ENCODE measurements at regions not wholly inside any gene's neighbourhood (a gene's known extent, or its start where the extent isn't known, plus 50 kb on each side); places are given as distances from the start of the nearest gene placed in this dataset.

DNA sequence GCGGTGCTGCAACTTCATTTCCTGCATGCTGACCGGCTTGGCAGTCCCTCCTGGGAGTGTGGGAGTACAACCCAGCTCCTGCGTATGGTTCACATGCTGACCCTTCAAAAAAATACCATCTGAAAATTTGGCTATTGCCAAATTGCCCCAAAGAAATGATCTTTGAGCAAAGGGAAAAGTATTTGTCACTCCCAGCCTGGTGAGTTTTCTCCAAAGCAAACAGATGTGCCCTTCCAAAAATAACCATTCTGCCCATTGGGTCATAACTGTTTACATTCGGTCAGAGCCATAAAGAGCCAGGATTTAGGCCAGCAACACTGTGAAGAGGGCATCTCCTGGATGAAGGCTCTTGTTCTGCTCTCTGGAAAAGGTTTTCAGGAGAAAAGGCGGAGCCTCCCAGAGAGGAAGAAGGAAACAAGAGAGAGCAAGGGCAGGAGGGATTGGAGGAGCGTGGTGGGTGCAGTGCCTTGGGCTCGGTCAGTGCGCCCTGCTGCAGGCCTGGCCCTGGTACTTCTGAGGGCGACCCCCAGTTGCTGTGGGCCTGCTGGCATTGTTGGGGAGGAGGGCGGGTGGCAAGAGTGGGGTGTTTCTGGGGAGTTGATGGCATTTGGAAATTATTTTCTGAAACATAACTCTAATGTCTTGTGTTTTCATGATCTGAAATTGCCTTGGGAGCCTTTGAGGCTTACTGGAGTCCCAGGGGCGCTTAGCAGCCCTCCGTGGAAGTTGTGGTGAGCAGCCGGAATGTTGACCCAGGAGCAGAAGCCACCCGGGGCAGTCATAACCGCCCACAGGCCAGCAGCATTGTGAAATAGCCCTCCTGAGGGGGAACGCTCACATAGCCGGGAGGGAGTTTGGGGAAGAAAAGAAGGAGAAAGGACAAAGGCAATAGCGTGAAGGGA, 248.4 kb downstream of the MYLK4 start:
- TF ChIP-seq, protein P1, sequence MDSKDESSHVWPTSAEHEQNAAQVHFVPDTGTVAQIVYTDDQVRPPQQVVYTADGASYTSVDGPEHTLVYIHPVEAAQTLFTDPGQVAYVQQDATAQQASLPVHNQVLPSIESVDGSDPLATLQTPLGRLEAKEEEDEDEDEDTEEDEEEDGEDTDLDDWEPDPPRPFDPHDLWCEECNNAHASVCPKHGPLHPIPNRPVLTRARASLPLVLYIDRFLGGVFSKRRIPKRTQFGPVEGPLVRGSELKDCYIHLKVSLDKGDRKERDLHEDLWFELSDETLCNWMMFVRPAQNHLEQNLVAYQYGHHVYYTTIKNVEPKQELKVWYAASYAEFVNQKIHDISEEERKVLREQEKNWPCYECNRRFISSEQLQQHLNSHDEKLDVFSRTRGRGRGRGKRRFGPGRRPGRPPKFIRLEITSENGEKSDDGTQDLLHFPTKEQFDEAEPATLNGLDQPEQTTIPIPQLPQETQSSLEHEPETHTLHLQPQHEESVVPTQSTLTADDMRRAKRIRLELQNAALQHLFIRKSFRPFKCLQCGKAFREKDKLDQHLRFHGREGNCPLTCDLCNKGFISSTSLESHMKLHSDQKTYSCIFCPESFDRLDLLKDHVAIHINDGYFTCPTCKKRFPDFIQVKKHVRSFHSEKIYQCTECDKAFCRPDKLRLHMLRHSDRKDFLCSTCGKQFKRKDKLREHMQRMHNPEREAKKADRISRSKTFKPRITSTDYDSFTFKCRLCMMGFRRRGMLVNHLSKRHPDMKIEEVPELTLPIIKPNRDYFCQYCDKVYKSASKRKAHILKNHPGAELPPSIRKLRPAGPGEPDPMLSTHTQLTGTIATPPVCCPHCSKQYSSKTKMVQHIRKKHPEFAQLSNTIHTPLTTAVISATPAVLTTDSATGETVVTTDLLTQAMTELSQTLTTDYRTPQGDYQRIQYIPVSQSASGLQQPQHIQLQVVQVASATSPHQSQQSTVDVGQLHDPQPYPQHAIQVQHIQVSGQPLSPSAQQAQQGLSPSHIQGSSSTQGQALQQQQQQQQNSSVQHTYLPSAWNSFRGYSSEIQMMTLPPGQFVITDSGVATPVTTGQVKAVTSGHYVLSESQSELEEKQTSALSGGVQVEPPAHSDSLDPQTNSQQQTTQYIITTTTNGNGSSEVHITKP (tag by site-specific recombination; IDR thresholded peaks at IDR 0.05): no peak
- TF ChIP-seq, protein P2, sequence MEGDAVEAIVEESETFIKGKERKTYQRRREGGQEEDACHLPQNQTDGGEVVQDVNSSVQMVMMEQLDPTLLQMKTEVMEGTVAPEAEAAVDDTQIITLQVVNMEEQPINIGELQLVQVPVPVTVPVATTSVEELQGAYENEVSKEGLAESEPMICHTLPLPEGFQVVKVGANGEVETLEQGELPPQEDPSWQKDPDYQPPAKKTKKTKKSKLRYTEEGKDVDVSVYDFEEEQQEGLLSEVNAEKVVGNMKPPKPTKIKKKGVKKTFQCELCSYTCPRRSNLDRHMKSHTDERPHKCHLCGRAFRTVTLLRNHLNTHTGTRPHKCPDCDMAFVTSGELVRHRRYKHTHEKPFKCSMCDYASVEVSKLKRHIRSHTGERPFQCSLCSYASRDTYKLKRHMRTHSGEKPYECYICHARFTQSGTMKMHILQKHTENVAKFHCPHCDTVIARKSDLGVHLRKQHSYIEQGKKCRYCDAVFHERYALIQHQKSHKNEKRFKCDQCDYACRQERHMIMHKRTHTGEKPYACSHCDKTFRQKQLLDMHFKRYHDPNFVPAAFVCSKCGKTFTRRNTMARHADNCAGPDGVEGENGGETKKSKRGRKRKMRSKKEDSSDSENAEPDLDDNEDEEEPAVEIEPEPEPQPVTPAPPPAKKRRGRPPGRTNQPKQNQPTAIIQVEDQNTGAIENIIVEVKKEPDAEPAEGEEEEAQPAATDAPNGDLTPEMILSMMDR (tag by site-specific recombination; IDR thresholded peaks at IDR 0.05): no peak
- no peak for TF ChIP-seq KLF9 (tag by site-specific recombination; IDR thresholded peaks at IDR 0.05; ENCODE audit: low read depth)
- TF ChIP-seq ZNF658 (tag by site-specific recombination; IDR thresholded peaks at IDR 0.05): no peak
- TF ChIP-seq, protein P3, sequence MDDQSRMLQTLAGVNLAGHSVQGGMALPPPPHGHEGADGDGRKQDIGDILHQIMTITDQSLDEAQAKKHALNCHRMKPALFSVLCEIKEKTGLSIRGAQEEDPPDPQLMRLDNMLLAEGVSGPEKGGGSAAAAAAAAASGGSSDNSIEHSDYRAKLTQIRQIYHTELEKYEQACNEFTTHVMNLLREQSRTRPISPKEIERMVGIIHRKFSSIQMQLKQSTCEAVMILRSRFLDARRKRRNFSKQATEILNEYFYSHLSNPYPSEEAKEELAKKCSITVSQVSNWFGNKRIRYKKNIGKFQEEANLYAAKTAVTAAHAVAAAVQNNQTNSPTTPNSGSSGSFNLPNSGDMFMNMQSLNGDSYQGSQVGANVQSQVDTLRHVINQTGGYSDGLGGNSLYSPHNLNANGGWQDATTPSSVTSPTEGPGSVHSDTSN (CRISPR knock-in tag; IDR thresholded peaks at IDR 0.05): no peak
- TF ChIP-seq, protein P4, sequence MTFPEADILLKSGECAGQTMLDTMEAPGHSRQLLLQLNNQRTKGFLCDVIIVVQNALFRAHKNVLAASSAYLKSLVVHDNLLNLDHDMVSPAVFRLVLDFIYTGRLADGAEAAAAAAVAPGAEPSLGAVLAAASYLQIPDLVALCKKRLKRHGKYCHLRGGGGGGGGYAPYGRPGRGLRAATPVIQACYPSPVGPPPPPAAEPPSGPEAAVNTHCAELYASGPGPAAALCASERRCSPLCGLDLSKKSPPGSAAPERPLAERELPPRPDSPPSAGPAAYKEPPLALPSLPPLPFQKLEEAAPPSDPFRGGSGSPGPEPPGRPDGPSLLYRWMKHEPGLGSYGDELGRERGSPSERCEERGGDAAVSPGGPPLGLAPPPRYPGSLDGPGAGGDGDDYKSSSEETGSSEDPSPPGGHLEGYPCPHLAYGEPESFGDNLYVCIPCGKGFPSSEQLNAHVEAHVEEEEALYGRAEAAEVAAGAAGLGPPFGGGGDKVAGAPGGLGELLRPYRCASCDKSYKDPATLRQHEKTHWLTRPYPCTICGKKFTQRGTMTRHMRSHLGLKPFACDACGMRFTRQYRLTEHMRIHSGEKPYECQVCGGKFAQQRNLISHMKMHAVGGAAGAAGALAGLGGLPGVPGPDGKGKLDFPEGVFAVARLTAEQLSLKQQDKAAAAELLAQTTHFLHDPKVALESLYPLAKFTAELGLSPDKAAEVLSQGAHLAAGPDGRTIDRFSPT (tag by site-specific recombination; IDR thresholded peaks at IDR 0.05): no peak
- TF ChIP-seq ZNF10 (tag by site-specific recombination; IDR thresholded peaks at IDR 0.05): no peak
- no peak for TF ChIP-seq ZNF510 (tag by site-specific recombination; IDR thresholded peaks at IDR 0.05; ENCODE audit: insufficient replicate concordance)
- TF ChIP-seq ZNF311 (tag by site-specific recombination; IDR thresholded peaks at IDR 0.05; ENCODE audit: borderline replicate concordance): no peak
